GM20431 (cell line): ENCODE measurements at regions not wholly inside any gene's neighbourhood (a gene's known extent, or its start where the extent isn't known, plus 50 kb on each side); places are given as distances from the start of the nearest gene placed in this dataset.

Experiments
- in situ Hi-C: fragments of 300-500 bp; cut with MseI, MboI; formaldehyde crosslinking; loops from one replicate; pipeline ENCODE4 v1.15.0; 2020; ENCODE audit warnings: low sequenced_read_pairs; ENCODE audit not compliant: unreplicated experiment

DNA sequence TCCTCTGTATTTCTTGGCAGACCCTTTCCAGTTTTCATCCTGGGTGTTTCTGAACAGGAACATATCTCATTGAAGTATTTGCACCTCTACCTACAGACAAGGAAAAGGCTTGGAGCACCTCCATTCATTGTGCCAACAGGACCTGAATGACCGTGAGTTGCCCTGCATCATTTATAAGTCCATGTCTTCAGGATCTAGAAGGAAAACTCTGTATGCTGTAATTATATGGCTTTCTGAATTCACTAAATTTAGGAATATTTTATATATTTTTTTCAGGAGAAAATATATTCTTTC is 402.3 kb upstream of the SLC14A2 start:
- in situ Hi-C loops: loop anchor here (25.0 kb wide), 1 partner anchor 551 kb away; no protein-coding TSS in a partner anchor

DNA sequence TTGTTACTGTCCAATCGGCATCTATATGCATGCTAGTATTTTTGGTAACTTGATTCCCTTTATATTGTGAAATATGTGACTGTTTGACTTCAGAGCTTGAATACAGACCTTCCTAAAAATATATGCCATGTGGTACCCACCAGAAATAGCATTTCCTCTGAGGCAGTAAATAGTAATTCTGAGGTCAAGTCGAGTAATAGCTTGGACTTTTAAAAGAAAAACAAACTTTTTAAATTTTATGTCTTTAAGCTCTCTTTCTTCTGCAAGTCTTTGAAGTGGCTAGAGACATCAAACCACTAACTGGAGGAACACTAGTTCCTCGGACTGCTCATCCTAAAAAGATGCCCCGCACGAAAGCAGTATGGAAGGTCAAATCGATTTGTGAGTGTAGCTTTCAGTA is 396.8 kb upstream of the SLC14A2 start:
- in situ Hi-C loops: loop anchor here (25.0 kb wide), 1 partner anchor 556 kb away; no protein-coding TSS in a partner anchor

DNA sequence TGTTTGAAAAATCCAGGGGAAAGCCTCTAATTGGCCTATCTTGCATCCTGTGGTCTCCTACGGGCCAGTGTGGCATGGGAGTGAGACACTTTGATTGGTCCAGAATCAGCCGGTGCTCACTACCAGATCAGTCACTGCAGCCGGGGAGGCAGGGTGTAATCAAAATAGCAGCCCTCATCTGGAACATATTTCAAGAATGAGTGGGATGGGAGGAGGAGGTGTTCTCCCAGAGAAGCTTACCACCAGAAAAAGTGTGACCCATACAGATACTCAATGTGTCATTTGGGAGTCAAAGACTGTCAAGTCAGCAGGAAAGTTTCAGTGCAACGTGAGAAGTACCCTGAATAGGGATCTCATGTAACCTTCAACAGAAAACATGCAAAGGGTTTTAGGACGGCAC is 393.9 kb upstream of the SLC14A2 start:
- in situ Hi-C loops: loop anchor here (25.0 kb wide), 1 partner anchor 559 kb away; no protein-coding TSS in a partner anchor

GRCh38 chr18:45222180-45222579 is 393.1 kb upstream of the SLC14A2 start:
- in situ Hi-C loops: loop anchor here (25.0 kb wide), 1 partner anchor 560 kb away; no protein-coding TSS in a partner anchor

DNA sequence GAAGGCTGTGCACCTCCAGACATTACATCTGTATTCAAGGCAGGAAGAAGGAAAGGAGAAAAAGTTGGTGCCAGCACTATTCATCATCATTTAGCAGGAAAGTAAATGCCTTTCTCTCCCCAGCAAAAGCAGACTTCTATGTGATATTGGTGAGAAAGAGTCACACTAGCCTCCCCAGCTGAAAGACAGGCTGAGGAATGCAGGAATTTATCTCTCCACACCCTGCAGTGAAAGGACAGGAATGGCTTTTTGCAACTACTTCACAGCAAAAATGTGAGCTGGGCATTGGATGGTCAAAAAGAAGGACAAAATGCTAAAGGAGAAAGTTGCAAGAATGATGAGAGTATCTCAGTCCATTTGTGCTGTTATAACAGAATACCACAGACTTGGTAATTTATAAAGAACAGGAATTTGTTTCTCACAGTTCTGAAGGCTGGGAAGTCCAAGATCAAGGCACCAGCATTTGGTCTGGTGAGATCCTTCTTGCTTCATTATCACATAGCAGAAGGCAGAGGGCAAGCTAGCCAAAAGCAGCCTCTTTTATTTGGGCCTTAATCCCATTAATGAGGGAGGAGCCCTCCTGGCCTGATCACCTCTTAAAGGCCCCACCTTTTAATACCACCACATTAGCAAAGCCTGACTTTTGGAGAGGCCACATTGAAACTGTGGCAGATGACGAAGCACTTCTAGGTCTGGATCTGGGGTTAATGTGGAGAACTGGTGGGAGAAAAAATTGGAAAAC is 388.1 kb upstream of the SLC14A2 start:
- in situ Hi-C loops: no loop called here

DNA sequence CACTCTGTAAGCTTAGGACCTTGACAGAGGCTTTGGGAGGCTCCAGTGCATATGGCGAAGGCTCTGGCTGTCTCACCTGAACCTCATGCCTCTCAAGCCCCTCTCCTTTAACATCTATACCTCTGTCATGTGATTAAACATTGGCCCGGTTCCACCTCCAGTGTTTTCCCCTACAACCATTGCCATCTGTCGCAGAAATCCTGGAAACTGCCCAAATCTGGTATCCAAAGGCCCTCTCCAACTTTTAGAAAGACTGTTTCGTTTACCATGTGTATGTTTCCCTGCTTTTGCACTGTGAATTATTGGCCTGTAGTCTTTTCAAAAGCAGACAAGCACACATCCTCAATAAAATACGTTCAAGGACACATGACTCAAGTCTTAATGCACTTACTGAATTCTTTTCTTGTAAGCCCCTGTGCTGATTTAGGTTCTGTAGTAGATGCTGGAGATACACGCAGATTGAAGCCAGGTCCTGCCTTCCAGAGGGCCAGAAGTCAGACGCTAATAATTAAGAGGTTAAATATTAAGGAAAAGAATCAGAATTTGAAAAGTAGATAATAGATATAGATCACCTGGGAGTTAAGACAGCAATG is 386.4 kb upstream of the SLC14A2 start:
- in situ Hi-C loops: no loop called here

GRCh38 chr18:45231617-45232016 is 383.7 kb upstream of the SLC14A2 start:
- in situ Hi-C loops: no loop called here

DNA sequence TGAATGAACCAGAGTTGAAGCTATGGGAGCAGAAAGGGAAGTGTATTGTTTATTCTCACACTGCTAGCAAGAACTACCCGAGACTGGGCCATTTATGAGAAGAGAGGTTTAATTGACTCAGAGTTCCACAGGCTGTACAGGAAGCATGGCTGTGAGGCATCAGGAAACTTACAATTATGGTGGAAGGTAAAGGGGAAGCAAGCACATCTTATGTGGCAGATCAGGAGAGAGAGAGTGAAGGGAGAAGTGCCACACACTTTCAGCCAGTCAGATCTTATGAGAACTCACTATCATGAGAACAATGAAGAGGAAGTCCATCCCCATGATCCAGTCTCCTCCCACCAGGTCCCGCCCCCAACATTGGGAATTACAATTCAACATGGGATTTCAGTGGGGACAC is 383.2 kb upstream of the SLC14A2 start:
- in situ Hi-C loops: no loop called here

DNA sequence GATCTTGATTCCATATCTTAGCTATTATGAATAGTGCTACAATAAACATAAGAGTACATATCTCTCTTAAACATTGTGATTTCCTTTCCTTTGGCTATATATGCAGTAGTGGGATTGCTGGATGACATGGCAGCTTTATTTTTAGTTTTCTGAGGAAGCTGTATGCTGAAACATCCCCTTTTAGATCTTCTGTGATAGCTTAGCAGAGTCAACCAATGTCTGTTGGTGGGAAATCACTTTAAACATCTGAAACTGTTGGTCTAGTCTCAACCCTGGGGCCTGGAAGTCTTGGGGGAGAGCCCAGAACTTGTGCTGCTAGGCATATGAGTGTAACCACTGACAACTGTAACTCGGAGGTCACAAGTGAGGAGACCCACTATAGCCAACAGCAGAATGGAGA is 378.6 kb upstream of the SLC14A2 start:
- in situ Hi-C loops: no loop called here

DNA sequence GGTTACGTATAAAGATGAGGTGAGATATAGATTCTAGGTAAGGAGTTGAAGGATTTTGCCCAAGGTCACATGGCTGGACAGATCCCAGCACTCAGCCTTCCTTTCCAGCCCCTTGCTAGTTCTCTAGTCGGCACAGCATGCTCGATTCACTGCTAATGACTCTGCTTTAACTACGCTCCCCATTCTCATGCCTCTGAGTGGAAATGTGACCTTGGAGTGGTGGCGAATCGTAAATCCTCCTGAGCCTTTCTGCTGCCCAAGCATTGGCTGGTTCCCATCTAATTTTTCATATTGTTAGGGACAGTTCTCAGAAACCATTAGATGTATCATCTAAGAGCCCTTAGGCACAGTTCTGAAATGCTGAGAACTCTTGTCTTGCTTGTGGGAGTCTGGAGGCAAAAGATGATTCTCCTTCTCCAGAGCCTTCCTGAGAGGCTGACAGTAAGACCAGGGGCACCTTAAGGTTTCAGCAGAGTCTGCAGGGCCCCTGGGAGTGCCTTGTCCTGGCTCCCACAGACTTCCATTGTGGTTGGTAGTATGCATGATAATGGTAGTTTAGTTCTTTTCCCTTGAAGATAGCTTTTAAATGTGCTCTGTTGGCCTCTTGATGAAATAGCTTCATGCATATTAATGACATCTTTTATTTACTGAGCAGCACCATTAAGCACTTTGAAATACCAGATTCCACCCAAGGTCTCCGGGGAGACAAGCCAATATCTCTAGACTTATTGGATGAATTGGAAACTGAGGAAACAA is 377.8 kb upstream of the SLC14A2 start:
- in situ Hi-C loops: no loop called here

DNA sequence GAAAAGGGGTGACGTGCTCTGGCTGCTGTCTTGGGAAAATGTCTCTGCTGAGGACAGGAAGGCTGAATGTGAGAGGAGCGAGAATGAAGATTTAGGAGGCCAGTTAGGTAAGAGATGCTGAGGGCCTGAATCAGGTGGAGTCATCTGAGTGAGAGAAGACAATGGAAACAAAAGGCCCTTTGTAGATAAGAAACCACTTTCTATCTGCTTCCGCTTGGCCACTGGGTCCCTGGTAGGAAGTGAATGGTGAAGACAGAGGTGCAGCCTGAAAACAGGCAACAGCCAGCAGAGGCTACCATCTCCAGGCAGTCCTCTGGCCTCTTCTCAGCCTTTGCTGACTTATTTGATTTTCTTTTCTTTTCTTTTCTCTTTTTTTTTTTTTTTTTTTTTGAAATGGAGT is 374.0 kb upstream of the SLC14A2 start:
- in situ Hi-C loops: no loop called here

DNA sequence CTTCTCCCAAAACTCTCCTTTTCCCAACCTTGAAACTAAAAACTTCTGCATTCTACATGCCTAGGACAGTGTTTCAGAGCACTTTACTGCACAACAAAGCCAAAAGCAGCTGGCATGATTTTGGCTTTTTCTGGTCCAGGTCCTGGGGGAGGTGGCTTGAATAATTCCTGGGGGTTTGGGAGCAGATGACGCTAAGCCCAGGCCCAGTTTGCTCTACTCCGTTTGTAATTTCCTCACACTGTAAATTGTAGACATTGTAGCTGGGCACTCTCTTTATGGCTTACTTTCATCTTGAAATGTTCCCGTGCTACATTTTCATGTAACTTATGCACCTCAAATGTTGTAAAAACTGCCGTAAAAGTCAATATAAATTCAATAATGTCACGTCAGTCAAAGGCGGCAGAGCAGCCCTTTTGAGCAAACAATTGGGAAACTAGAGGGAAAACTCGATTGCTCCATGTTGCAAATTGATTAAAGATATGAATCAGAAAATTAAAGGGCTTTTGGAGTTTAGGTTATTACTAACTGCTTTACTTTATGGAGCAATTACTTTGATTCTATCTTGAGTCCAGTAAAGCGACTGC is 373.2 kb upstream of the SLC14A2 start:
- in situ Hi-C loops: no loop called here

- in situ Hi-C loops: no loop called here
Measured at GRCh38 chr18:45243340-45244110, 371.8 kb upstream of the SLC14A2 start.

- in situ Hi-C loops: no loop called here
Measured at GRCh38 chr18:45245091-45245511, 370.2 kb upstream of the SLC14A2 start.

DNA sequence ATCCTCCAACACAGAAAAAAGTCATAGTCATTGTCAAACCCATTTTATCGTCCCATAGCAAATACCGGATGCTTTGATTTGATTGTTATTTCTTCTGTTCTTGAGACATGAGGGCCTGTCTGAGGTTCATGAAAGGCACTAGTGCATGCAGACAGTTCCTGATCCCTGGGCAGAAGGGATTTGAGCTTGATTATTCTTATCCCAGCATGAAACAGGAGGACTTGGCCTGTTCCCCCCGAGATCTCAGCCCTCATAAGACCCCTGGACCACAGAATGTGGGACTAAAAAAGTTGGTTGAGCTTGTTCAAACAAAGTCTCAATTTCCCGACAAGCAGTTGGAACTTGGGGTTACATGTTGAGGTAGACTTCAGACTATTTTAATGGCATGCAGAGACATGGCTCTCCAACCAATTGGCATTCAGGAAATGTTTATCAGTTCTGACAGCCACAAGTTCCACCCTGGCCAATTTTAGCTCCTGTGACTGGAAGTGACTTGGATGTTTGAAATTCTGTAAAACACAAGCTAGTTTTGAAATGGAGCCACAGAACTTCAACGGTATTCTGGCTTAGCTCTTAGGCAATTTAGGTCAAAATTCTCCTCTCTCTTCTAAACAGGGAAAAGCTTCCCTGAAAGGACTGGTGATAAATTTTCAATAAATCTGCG is 366.9 kb upstream of the SLC14A2 start:
- in situ Hi-C loops: no loop called here

- in situ Hi-C loops: no loop called here
Measured at GRCh38 chr18:45249246-45249661, 366.0 kb upstream of the SLC14A2 start.

GRCh38 chr18:45250479-45250878 is 364.8 kb upstream of the SLC14A2 start:
- in situ Hi-C loops: no loop called here

DNA sequence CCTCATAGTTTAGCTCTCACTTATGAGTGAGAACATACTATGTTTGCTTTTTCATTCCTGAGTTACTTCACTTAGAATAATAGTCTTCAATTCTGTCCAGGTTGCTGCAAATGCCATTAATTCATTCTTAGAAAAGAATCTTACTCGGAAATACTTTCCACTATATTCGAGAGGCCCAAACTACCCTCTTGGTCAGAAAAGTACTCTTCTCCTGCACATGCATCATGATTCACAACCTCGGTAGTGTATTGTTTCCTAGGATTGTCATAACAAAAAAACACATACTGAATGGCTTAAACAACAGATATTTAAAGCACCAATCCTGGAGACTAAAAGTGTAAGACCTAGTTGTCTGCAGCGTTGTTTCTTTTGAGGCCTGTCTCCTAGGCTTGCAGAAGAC is 364.0 kb upstream of the SLC14A2 start:
- in situ Hi-C loops: no loop called here

DNA sequence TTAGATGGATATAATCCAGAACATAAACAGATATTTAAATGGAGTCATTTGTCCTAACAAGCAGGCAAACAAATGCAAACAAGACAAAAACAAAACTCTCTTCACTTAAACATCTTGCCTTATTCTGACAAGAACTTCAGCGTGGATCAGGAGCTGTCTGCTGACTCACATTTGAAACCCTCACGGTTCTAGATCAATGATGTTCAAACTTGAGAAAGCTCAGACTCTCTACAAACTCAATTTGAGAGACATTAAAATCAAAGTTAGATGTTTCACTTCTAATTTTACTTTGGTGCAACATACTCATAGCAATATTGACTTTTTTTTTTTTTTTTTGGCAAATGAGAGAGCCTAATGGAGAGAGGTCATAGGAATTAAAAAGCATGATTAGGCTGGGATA is 362.8 kb upstream of the SLC14A2 start:
- in situ Hi-C loops: no loop called here
